ENCODE measurements at regions not wholly inside any gene's neighbourhood (a gene's known extent, or its start where the extent isn't known, plus 50 kb on each side); places are given as distances from the start of the nearest gene placed in this dataset.

GRCh38 chr2:236403811-236404210, 139.6 kb upstream of the ASB18 start:
- FAIRE-seq = no peak

GRCh38 chr2:236404346-236404745, 140.1 kb upstream of the ASB18 start:
- H3K27ac ChIP-seq (ENCODE audit: low read depth in 2 of 2, low read length in 2 of 2) = no peak overlapping the region
- FAIRE-seq (no peak), DNase-seq (no peak)
- no peaks in the 10 kb centered on the region for H3K27me3 ChIP-seq (ENCODE audit: control insufficient read depth, insufficient read depth, low read length)
- H3K4me3 ChIP-seq (ENCODE audit: low read length in 3 of 3) = no peak overlapping the region
- H3K9ac ChIP-seq (ENCODE audit: low read length in 3 of 3) = no peak overlapping the region
- intact Hi-C loops (cut with DNase I) = no loop called here
- no peaks in the 10 kb centered on the region for H3K9me3 ChIP-seq (ENCODE audit: control insufficient read depth in 2 of 3, insufficient read depth in 1 of 3, low read length in 3 of 3)
- H3K36me3 ChIP-seq (ENCODE audit: control insufficient read depth in 2 of 3, insufficient read depth in 3 of 3, low read length in 3 of 3) = no peaks in the 10 kb centered on the region
- no peak for TF ChIP-seq CTCF (IDR thresholded peaks at IDR 0.05; ENCODE audit: borderline replicate concordance, extremely low read depth, insufficient read depth)
- H3K4me1 ChIP-seq (ENCODE audit: control insufficient read depth in 2 of 3, insufficient read depth in 2 of 3, low read depth in 1 of 3, low read length in 3 of 3) = no peaks in the 10 kb centered on the region

More at GRCh38 chr2:236403811-236404210, 139.6 kb upstream of the ASB18 start:
- Histone ChIP-seq H3K4me1 (ENCODE audit: control insufficient read depth in 2 of 3, insufficient read depth in 2 of 3, low read depth in 1 of 3, low read length in 3 of 3) (no peaks in the 10 kb centered on the region), H3K9me3 (ENCODE audit: control insufficient read depth in 2 of 3, insufficient read depth in 1 of 3, low read length in 3 of 3) (no peaks in the 10 kb centered on the region), H3K36me3 (ENCODE audit: control insufficient read depth in 2 of 3, insufficient read depth in 3 of 3, low read length in 3 of 3) (no peaks in the 10 kb centered on the region), H3K9ac (ENCODE audit: low read length in 3 of 3) (no peak overlapping the region), H3K27me3 (ENCODE audit: control insufficient read depth, insufficient read depth, low read length) (no peaks in the 10 kb centered on the region), H3K27ac (ENCODE audit: low read depth in 2 of 2, low read length in 2 of 2) (no peak overlapping the region), H3K4me3 (ENCODE audit: low read length in 3 of 3) (no peak overlapping the region)
- no peak for DNase-seq
- intact Hi-C loops (cut with DNase I) = no loop called here
- no peak for TF ChIP-seq CTCF (IDR thresholded peaks at IDR 0.05; ENCODE audit: borderline replicate concordance, extremely low read depth, insufficient read depth)

GRCh38 chr2:236405357-236405756, 141.2 kb upstream of the ASB18 start:
- DNase-seq (no peak), FAIRE-seq (no peak)
- H3K4me1 ChIP-seq (ENCODE audit: control insufficient read depth in 2 of 3, insufficient read depth in 2 of 3, low read depth in 1 of 3, low read length in 3 of 3) = no peaks in the 10 kb centered on the region
- no peaks in the 10 kb centered on the region for H3K36me3 ChIP-seq (ENCODE audit: control insufficient read depth in 2 of 3, insufficient read depth in 3 of 3, low read length in 3 of 3)
- H3K9me3 ChIP-seq (ENCODE audit: control insufficient read depth in 2 of 3, insufficient read depth in 1 of 3, low read length in 3 of 3) = no peaks in the 10 kb centered on the region
- intact Hi-C loops (cut with DNase I) = no loop called here
- H3K27ac ChIP-seq (ENCODE audit: low read depth in 2 of 2, low read length in 2 of 2) = no peak overlapping the region
- no peak overlapping the region for H3K9ac ChIP-seq (ENCODE audit: low read length in 3 of 3)
- H3K4me3 ChIP-seq (ENCODE audit: low read length in 3 of 3) = no peak overlapping the region
- no peak for TF ChIP-seq CTCF (IDR thresholded peaks at IDR 0.05; ENCODE audit: borderline replicate concordance, extremely low read depth, insufficient read depth)
- no peaks in the 10 kb centered on the region for H3K27me3 ChIP-seq (ENCODE audit: control insufficient read depth, insufficient read depth, low read length)

GRCh38 chr2:236408090-236408489, 143.9 kb upstream of the ASB18 start:
- Histone ChIP-seq H3K9ac (ENCODE audit: low read length in 3 of 3) (no peak overlapping the region), H3K27ac (ENCODE audit: low read depth in 2 of 2, low read length in 2 of 2) (no peak overlapping the region), H3K4me3 (ENCODE audit: low read length in 3 of 3) (no peak overlapping the region), H3K4me1 (ENCODE audit: control insufficient read depth in 2 of 3, insufficient read depth in 2 of 3, low read depth in 1 of 3, low read length in 3 of 3) (no peaks in the 10 kb centered on the region), H3K27me3 (ENCODE audit: control insufficient read depth, insufficient read depth, low read length) (no peaks in the 10 kb centered on the region), H3K36me3 (ENCODE audit: control insufficient read depth in 2 of 3, insufficient read depth in 3 of 3, low read length in 3 of 3) (no peaks in the 10 kb centered on the region), H3K9me3 (ENCODE audit: control insufficient read depth in 2 of 3, insufficient read depth in 1 of 3, low read length in 3 of 3) (no peaks in the 10 kb centered on the region)
- FAIRE-seq (no peak), DNase-seq (no peak)
- intact Hi-C loops (cut with DNase I) = no loop called here
- no peak for TF ChIP-seq CTCF (IDR thresholded peaks at IDR 0.05; ENCODE audit: borderline replicate concordance, extremely low read depth, insufficient read depth)

All from kidney (tissue), 13 donors.